CD4-positive, alpha-beta T cell (primary cell): ENCODE measurements at regions not wholly inside any gene's neighbourhood (a gene's known extent, or its start where the extent isn't known, plus 50 kb on each side); places are given as distances from the start of the nearest gene placed in this dataset.
"Not testable (repeated sequence)": the region's sequence is repeated elsewhere in the genome, so short reads cannot be mapped to it uniquely, and the experiment has no call there.

Experiments
- ATAC-seq: fragments of 200-7000 bp; cut with Tn5 transposase; one replicate; pipeline ENCODE4 v1.10.0; 2022; ENCODE audit warnings: mild to moderate bottlenecking; ENCODE audit not compliant: poor library complexity
- CTCF ChIA-PET: fragments of 350-600 bp; sonication (Branson Sonifier 250); formaldehyde crosslinking; loops from one replicate; lab custom pipeline; 2021; ENCODE audit warnings: antibody characterized with exemption, inconsistent platforms; lab: Charles Lee
- POLR2A ChIA-PET: fragments of 350-600 bp; sonication (Branson Sonifier 250); formaldehyde crosslinking; loops from one replicate; lab custom pipeline; 2021; ENCODE audit warnings: antibody characterized with exemption, inconsistent platforms; lab: Charles Lee
- DNase-seq, 14 experiments: peaks; one replicate each; pipeline ENCODE4 v3.0.0-alpha.2; 2013 to 2020; ENCODE audit warnings: mixed read lengths in 2 of 14
- H3K27ac ChIP-seq, 2 donors: one replicate each; pipeline versions ENCODE4 v1.5.1 to v1.7.0; 2013; ENCODE audit warnings: low read length in 2 of 2, low read depth in 1 of 2, mild to moderate bottlenecking in 1 of 2
- H3K27me3 ChIP-seq, 2 experiments: 1 replicate in 1 of 2; 2 replicates in 1 of 2; pipeline versions ENCODE4 v1.6.1 to v1.7.0; 2013; ENCODE audit warnings: low read length in 2 of 2, control low read depth in 1 of 2, mild to moderate bottlenecking in 1 of 2, moderate library complexity in 1 of 2; ENCODE audit not compliant: insufficient read depth in 2 of 2, control insufficient read depth in 1 of 2
- H3K36me3 ChIP-seq: one replicate; pipeline ENCODE4 v1.6.1; 2013; ENCODE audit warnings: low read length, control low read depth; ENCODE audit not compliant: insufficient read depth
- H3K4me1 ChIP-seq: one replicate; pipeline ENCODE4 v1.6.1; 2013; ENCODE audit warnings: low read length, control low read depth; ENCODE audit not compliant: insufficient read depth
- H3K4me3 ChIP-seq: one replicate; pipeline ENCODE4 v1.5.1; 2013; ENCODE audit warnings: mild to moderate bottlenecking, low read length, moderate library complexity
- H3K9me3 ChIP-seq, 2 experiments: 1 replicate in 1 of 2; 2 replicates in 1 of 2; pipeline versions ENCODE4 v1.6.1 to v1.7.0; 2013; ENCODE audit warnings: low read length in 2 of 2, mild to moderate bottlenecking in 2 of 2, control low read depth in 1 of 2, moderate library complexity in 1 of 2; ENCODE audit not compliant: control insufficient read depth in 1 of 2, insufficient read depth in 1 of 2
- H3K27ac Mint-ChIP-seq: one replicate; pipeline ENCODE4 v1.8.0; 2020; ENCODE audit warnings: mixed read lengths
- H3K27me3 Mint-ChIP-seq: one replicate; pipeline ENCODE4 v1.8.0; 2021; ENCODE audit warnings: mixed read lengths
- H3K36me3 Mint-ChIP-seq: one replicate; pipeline ENCODE4 v1.8.0; 2021; ENCODE audit warnings: low read depth, mixed read lengths
- H3K4me1 Mint-ChIP-seq: one replicate; pipeline ENCODE4 v1.8.0; 2021; ENCODE audit warnings: low read depth, mixed read lengths
- H3K4me3 Mint-ChIP-seq: one replicate; pipeline ENCODE4 v1.8.0; 2020; ENCODE audit warnings: mild to moderate bottlenecking, mixed read lengths
- H3K9me3 Mint-ChIP-seq: one replicate; pipeline ENCODE4 v1.8.0; 2020; ENCODE audit warnings: mixed read lengths
- CTCF ChIP-seq: fragments of 200-600 bp; IDR thresholded peaks from one replicate; pipeline ENCODE4 v1.8.0; 2022; ENCODE audit warnings: antibody characterized with exemption, mild to moderate bottlenecking
- intact Hi-C, 2 experiments: fragments of 100-400 bp; cut with DNase I in 1 of 2; cut with micrococcal nuclease in 1 of 2; formaldehyde crosslinking; loops; one replicate each; pipeline versions ENCODE4 v1.15.1 to v1.9.0; 2023 to 2025; cut with DNase I, micrococcal nuclease

DNA sequence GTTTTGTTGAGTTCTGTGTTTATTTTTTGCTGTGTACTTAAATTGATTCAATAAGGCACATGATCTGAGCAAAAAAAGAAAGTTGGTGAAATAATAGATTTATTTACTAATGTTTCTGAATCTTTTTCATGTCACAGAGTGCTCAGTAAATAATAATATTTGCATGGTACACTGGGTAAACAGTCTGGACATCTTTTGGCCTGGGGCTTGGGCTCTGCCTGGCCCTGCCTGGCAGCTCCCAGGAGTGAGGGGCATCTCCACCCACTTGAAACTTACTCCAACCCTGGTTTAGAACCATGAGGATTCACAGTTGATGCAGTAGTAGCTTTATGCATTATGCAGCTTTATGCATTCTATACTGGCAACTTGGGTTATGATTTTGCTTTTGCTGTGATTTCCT lies 124.2 kb upstream of the SLC4A4 start:
- Mint-ChIP-seq H3K4me3 (no peak overlapping the region), H3K4me1 (no peaks in the 10 kb centered on the region), H3K27ac (no peak overlapping the region), H3K9me3 (no peaks in the 10 kb centered on the region), H3K36me3 (no peaks in the 10 kb centered on the region), H3K27me3 (peaks cover 5% of the 10 kb centered on the region)
- ChIA-PET CTCF (no interaction called here), POLR2A (no interaction called here)
- Histone ChIP-seq H3K36me3 (no peaks in the 10 kb centered on the region), H3K27me3 (no peaks in the 10 kb centered on the region), H3K9me3 (no peaks in the 10 kb centered on the region), H3K4me1 (no peaks in the 10 kb centered on the region), H3K4me3 (no peak overlapping the region), H3K27ac (no peak overlapping the region)
- ATAC-seq = no peak
- DNase-seq = no peak
- TF ChIP-seq CTCF = no peak
- intact Hi-C loops = no loop called here

GRCh38 chr4:71216316-71216959 lies 122.4 kb upstream of the SLC4A4 start:
- no peaks in the 10 kb centered on the region for H3K4me1 Mint-ChIP-seq
- ChIA-PET CTCF (no interaction called here), POLR2A (no interaction called here)
- DNase-seq (no peak), ATAC-seq (no peak)
- Histone ChIP-seq H3K4me1 (no peaks in the 10 kb centered on the region), H3K4me3 (no peak overlapping the region), H3K9me3 (no peaks in the 10 kb centered on the region), H3K27ac (no peak overlapping the region), H3K27me3 (no peaks in the 10 kb centered on the region), H3K36me3 (no peaks in the 10 kb centered on the region)
- no peak overlapping the region for H3K27ac Mint-ChIP-seq
- H3K27me3 Mint-ChIP-seq = peaks cover 5% of the 10 kb centered on the region
- H3K36me3 Mint-ChIP-seq = no peaks in the 10 kb centered on the region
- TF ChIP-seq CTCF = no peak
- no peak overlapping the region for H3K4me3 Mint-ChIP-seq
- no peaks in the 10 kb centered on the region for H3K9me3 Mint-ChIP-seq
- intact Hi-C loops = no loop called here

DNA sequence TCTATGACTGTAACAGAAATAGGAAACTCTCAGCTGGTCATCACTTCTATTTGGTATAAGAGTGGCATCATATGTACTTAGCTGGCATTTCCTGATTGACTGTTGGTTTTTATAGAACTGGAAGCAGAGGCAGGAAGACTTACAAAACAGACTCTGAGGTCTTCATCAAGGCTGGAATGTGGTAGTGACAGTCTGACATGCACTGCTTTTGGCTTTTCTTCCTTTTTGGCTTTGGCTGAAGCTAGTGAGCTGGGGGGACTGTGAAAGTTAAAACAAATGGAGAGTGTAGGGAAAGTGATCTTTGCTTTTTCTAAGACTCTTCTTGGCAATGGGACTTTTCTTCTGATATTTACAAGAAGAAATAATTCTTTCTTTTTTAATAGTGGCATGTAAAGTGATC lies 121.1 kb upstream of the SLC4A4 start:
- intact Hi-C loops = no loop called here
- Histone ChIP-seq H3K4me1 (no peaks in the 10 kb centered on the region), H3K27ac (no peak overlapping the region), H3K9me3 (no peaks in the 10 kb centered on the region), H3K27me3 (no peaks in the 10 kb centered on the region), H3K4me3 (no peak overlapping the region), H3K36me3 (no peaks in the 10 kb centered on the region)
- Mint-ChIP-seq H3K4me3 (no peak overlapping the region), H3K27me3 (peaks cover 4% of the 10 kb centered on the region), H3K4me1 (no peaks in the 10 kb centered on the region), H3K36me3 (no peaks in the 10 kb centered on the region), H3K9me3 (no peaks in the 10 kb centered on the region), H3K27ac (no peak overlapping the region)
- ATAC-seq (no peak), DNase-seq (no peak)
- TF ChIP-seq CTCF = no peak
- CTCF ChIA-PET = no interaction called here
- POLR2A ChIA-PET = no interaction called here

- H3K27me3 Mint-ChIP-seq, H3K27ac Mint-ChIP-seq, H3K27me3 ChIP-seq, H3K36me3 ChIP-seq, ATAC-seq, H3K4me3 Mint-ChIP-seq, CTCF ChIA-PET, H3K36me3 Mint-ChIP-seq, H3K4me1 Mint-ChIP-seq, H3K9me3 Mint-ChIP-seq, H3K4me1 ChIP-seq, intact Hi-C loops, H3K27ac ChIP-seq, DNase-seq, H3K9me3 ChIP-seq, POLR2A ChIA-PET, H3K4me3 ChIP-seq: not testable (repeated sequence)
Measured at GRCh38 chr4:71220848-71221247, 118.0 kb upstream of the SLC4A4 start.
